ENCODE measurements at regions not wholly inside any gene's neighbourhood (a gene's known extent, or its start where the extent isn't known, plus 50 kb on each side); places are given as distances from the start of the nearest gene placed in this dataset.

DNA sequence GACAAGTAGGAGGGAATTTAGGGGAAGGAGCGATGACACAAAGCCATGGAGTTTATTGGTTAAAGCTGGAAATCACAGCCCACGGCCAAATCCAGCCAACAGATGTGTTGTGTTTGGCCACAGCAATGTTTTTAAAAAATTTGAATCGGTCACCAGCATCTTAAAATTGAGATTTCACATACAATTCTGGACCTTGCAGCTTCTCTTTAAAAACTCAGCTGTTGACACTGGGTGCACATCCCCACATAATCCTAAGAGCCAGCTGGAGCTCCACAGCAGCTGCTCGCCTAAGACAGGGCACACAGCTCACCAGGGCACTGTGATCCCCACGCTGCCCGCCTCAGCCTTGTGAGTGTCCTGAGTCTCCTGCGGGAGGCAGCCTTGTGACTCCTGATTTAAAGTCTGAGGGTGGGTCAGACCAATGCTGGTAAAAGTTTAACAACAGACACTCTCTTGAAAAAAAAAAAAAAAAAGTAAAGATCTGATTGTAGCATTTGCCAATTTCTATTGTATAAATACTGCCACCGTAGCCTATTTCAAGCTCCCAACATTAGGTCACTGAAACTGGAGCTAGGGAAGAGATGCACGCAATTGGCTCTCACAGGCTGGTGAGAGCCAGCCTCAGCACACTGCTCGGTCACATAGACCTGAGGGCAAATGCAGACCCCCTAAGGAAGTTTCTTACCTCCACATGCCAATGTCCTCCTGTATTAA is 124.8 kb downstream of the HSD17B3 start:
- TF ChIP-seq EZH2 (IDR thresholded peaks at IDR 0.05; ENCODE audit: borderline replicate concordance, insufficient read depth, low read length, poor library complexity, severe bottlenecking) (no peak), POLR2AphosphoS5 (IDR thresholded peaks at IDR 0.05) (no peak), MXI1 (conservative IDR thresholded peaks at IDR 0.05; ENCODE audit: poor library complexity, severe bottlenecking) (no peak)
- TF ChIP-seq, protein P1, sequence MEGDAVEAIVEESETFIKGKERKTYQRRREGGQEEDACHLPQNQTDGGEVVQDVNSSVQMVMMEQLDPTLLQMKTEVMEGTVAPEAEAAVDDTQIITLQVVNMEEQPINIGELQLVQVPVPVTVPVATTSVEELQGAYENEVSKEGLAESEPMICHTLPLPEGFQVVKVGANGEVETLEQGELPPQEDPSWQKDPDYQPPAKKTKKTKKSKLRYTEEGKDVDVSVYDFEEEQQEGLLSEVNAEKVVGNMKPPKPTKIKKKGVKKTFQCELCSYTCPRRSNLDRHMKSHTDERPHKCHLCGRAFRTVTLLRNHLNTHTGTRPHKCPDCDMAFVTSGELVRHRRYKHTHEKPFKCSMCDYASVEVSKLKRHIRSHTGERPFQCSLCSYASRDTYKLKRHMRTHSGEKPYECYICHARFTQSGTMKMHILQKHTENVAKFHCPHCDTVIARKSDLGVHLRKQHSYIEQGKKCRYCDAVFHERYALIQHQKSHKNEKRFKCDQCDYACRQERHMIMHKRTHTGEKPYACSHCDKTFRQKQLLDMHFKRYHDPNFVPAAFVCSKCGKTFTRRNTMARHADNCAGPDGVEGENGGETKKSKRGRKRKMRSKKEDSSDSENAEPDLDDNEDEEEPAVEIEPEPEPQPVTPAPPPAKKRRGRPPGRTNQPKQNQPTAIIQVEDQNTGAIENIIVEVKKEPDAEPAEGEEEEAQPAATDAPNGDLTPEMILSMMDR (IDR thresholded peaks at IDR 0.05; ENCODE audit: poor library complexity, severe bottlenecking): no peak

Data from neural cell (in vitro differentiated cells).